CD8-positive, alpha-beta memory T cell (primary cell): ENCODE measurements at regions not wholly inside any gene's neighbourhood (a gene's known extent, or its start where the extent isn't known, plus 50 kb on each side); places are given as distances from the start of the nearest gene placed in this dataset.

Experiments
- CTCF ChIA-PET: fragments of 350-600 bp; sonication (Branson Sonifier 250); formaldehyde crosslinking; loops from one replicate; lab custom pipeline; 2021; ENCODE audit warnings: antibody characterized with exemption; lab: Charles Lee
- POLR2A ChIA-PET: fragments of 350-600 bp; sonication (Branson Sonifier 250); formaldehyde crosslinking; loops from one replicate; lab custom pipeline; 2021; ENCODE audit warnings: antibody characterized with exemption; lab: Charles Lee
- DNase-seq, 5 donors: peaks; one replicate each; pipeline versions ENCODE4 v3.0.0 to v3.0.0-alpha.2; 2020 to 2022; ENCODE audit warnings: mixed read lengths in 1 of 5
- H3K27ac ChIP-seq: one replicate; pipeline ENCODE4 v1.7.0; 2013; ENCODE audit warnings: low read depth, mild to moderate bottlenecking, low read length, moderate library complexity
- H3K27me3 ChIP-seq: 2 replicates; pipeline ENCODE4 v1.7.0; 2013; ENCODE audit warnings: low read length, mild to moderate bottlenecking; ENCODE audit not compliant: insufficient read depth, poor library complexity, severe bottlenecking
- H3K36me3 ChIP-seq: 2 replicates; pipeline ENCODE4 v1.7.0; 2013; ENCODE audit warnings: mild to moderate bottlenecking, low read length, moderate library complexity; ENCODE audit not compliant: insufficient read depth
- H3K4me1 ChIP-seq: 2 replicates; pipeline ENCODE4 v1.7.0; 2013; ENCODE audit warnings: mild to moderate bottlenecking, low read length, moderate library complexity; ENCODE audit not compliant: insufficient read depth
- H3K4me3 ChIP-seq: 2 replicates; pipeline ENCODE4 v1.7.0; 2013; ENCODE audit warnings: mild to moderate bottlenecking, low read length
- H3K9me3 ChIP-seq: 2 replicates; pipeline ENCODE4 v1.7.0; 2013; ENCODE audit warnings: mild to moderate bottlenecking, low read length
- H3K27ac Mint-ChIP-seq, 8 donors: one replicate each; pipeline ENCODE4 v1.8.0; 2020 to 2021; ENCODE audit warnings: mixed read lengths in 8 of 8, mild to moderate bottlenecking in 6 of 8, inconsistent platforms in 3 of 8, moderate library complexity in 3 of 8
- H3K27me3 Mint-ChIP-seq, 2 donors: one replicate each; pipeline ENCODE4 v1.8.0; 2020 to 2021; ENCODE audit warnings: mixed read lengths in 2 of 2, mild to moderate bottlenecking in 1 of 2, moderate library complexity in 1 of 2
- H3K36me3 Mint-ChIP-seq, 3 donors: one replicate each; pipeline ENCODE4 v1.8.0; 2020 to 2021; ENCODE audit warnings: mixed read lengths in 3 of 3, inconsistent platforms in 1 of 3, mild to moderate bottlenecking in 1 of 3
- H3K4me1 Mint-ChIP-seq, 3 donors: one replicate each; pipeline ENCODE4 v1.8.0; 2020 to 2021; ENCODE audit warnings: mixed read lengths in 3 of 3, inconsistent platforms in 1 of 3, mild to moderate bottlenecking in 1 of 3
- H3K4me3 Mint-ChIP-seq, 7 donors: one replicate each; pipeline ENCODE4 v1.8.0; 2020 to 2021; ENCODE audit warnings: mixed read lengths in 7 of 7, mild to moderate bottlenecking in 6 of 7, moderate library complexity in 4 of 7, inconsistent platforms in 2 of 7
- H3K9me3 Mint-ChIP-seq, 5 donors: one replicate each; pipeline ENCODE4 v1.8.0; 2020 to 2022; ENCODE audit warnings: mixed read lengths in 5 of 5, mild to moderate bottlenecking in 3 of 5, moderate library complexity in 2 of 5, inconsistent platforms in 1 of 5

GRCh38 chr20:63125838-63126601 lies 89.9 kb downstream of the YTHDF1 start:
- H3K27me3 Mint-ChIP-seq = peaks cover 16 to 21% of the 10 kb centered on the region in 2 donors
- Histone ChIP-seq H3K9me3 (no peaks in the 10 kb centered on the region), H3K4me1 (no peaks in the 10 kb centered on the region), H3K27ac (no peak overlapping the region), H3K36me3 (no peaks in the 10 kb centered on the region), H3K4me3 (no peak overlapping the region), H3K27me3 (no peaks in the 10 kb centered on the region)
- H3K9me3 Mint-ChIP-seq = no peaks in the 10 kb centered on the region
- no peaks in the 10 kb centered on the region for H3K36me3 Mint-ChIP-seq
- POLR2A ChIA-PET = no interaction called here
- DNase-seq = peak in 1 of 5 donors; percentile 27
- CTCF ChIA-PET = no interaction called here
- no peaks in the 10 kb centered on the region for H3K4me1 Mint-ChIP-seq
- H3K27ac Mint-ChIP-seq = peak overlapping the region in 1 of 8 donors; percentile 55
- H3K4me3 Mint-ChIP-seq = no peak overlapping the region

DNA sequence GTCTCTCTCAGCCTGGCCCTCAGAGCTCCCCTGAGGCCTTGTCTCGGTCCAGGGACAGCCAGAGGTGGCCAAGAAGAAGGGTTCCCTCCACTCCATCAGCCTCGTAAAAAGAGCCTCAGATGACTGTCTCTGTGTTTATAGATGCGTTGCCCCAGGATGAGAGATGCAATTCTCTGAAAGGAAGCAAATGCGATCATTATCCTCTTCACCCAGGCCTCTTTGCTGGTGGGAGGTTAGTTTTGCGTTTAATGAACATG lies 90.4 kb downstream of the YTHDF1 start:
- no peak overlapping the region for H3K4me3 Mint-ChIP-seq
- no peaks in the 10 kb centered on the region for H3K36me3 Mint-ChIP-seq
- DNase-seq = no peak
- H3K27ac Mint-ChIP-seq = peak overlapping the region in 1 of 8 donors; percentile 55
- Histone ChIP-seq H3K4me3 (no peak overlapping the region), H3K27ac (no peak overlapping the region), H3K27me3 (no peaks in the 10 kb centered on the region), H3K9me3 (no peaks in the 10 kb centered on the region), H3K36me3 (no peaks in the 10 kb centered on the region), H3K4me1 (no peaks in the 10 kb centered on the region)
- no peaks in the 10 kb centered on the region for H3K4me1 Mint-ChIP-seq
- CTCF ChIA-PET = no interaction called here
- peaks cover 15 to 20% of the 10 kb centered on the region in 2 donors for H3K27me3 Mint-ChIP-seq
- no peaks in the 10 kb centered on the region for H3K9me3 Mint-ChIP-seq
- POLR2A ChIA-PET = no interaction called here

DNA sequence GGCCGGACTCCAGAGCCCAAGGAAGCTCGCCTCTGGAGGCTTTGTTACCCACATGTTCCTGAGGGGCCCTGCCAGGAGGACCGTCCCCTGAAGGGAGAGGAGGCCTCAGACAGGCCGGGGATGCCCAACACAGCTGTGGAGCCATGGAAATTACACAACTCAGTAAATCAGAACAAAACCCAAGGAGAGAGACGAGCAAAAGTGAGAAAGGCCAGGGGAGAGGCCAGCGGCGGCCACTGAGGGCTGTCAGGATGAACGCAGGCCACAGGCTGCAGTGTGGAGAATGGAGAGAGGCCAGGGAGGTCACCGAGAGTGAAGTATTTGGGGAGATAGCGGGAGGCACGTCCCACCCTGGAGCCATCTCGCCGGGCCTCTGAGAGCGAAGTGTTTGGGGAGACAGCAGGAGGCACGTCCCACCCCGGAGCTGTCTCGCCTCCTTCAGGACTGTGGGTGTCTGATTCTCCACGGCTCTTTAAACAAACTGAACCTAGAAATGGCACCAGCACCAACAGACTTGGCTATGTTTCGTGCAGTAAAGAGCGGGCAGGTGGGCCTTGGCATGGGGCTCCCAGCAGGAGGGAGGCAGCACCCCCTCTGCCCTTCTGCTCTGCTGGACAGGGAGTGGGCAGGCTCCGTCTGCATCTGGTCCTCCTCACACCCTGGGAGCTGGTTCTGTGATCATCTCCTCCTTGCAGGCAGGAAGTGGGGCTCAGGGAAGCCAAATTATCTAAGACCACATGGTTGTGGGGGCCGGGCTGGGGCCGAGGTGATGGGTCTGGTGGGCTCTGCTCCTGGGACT lies 91.0 kb downstream of the YTHDF1 start:
- Mint-ChIP-seq H3K27me3 (peaks cover 12 to 16% of the 10 kb centered on the region in 2 donors), H3K27ac (no peak overlapping the region), H3K9me3 (no peaks in the 10 kb centered on the region), H3K36me3 (no peaks in the 10 kb centered on the region), H3K4me1 (no peaks in the 10 kb centered on the region), H3K4me3 (no peak overlapping the region)
- H3K9me3 ChIP-seq = no peaks in the 10 kb centered on the region
- POLR2A ChIA-PET = no interaction called here
- H3K4me3 ChIP-seq = no peak overlapping the region
- no peaks in the 10 kb centered on the region for H3K4me1 ChIP-seq
- H3K27me3 ChIP-seq = no peaks in the 10 kb centered on the region
- CTCF ChIA-PET = no interaction called here
- H3K36me3 ChIP-seq = no peaks in the 10 kb centered on the region
- no peak overlapping the region for H3K27ac ChIP-seq
- DNase-seq = peak in 1 of 5 donors; percentile 27

- ChIA-PET POLR2A (no interaction called here), CTCF (no interaction called here)
- H3K9me3 ChIP-seq = no peaks in the 10 kb centered on the region
- Mint-ChIP-seq H3K27ac (no peak overlapping the region), H3K4me3 (no peak overlapping the region), H3K36me3 (no peaks in the 10 kb centered on the region), H3K27me3 (peaks cover 8 to 16% of the 10 kb centered on the region in 2 donors), H3K9me3 (peaks cover 0 to 2% (median 0%) of the 10 kb centered on the region in 5 donors), H3K4me1 (no peaks in the 10 kb centered on the region)
- H3K36me3 ChIP-seq = no peaks in the 10 kb centered on the region
- peak in 1 of 5 donors; percentile 27 for DNase-seq
- no peak overlapping the region for H3K4me3 ChIP-seq
- H3K4me1 ChIP-seq = no peaks in the 10 kb centered on the region
- H3K27me3 ChIP-seq = no peaks in the 10 kb centered on the region
- H3K27ac ChIP-seq = no peak overlapping the region
Observed at GRCh38 chr20:63124092-63124781, 91.7 kb downstream of the YTHDF1 start.

GRCh38 chr20:63123331-63123741 lies 92.6 kb downstream of the YTHDF1 start:
- no peaks in the 10 kb centered on the region for H3K36me3 Mint-ChIP-seq
- DNase-seq = peak in 1 of 5 donors; percentile 33
- no peaks in the 10 kb centered on the region for H3K4me1 Mint-ChIP-seq
- CTCF ChIA-PET = no interaction called here
- H3K27ac Mint-ChIP-seq = no peak overlapping the region
- H3K27ac ChIP-seq = no peak overlapping the region
- H3K27me3 Mint-ChIP-seq = peaks cover 7 to 22% of the 10 kb centered on the region in 2 donors
- POLR2A ChIA-PET = no interaction called here
- no peak overlapping the region for H3K4me3 ChIP-seq
- H3K9me3 ChIP-seq = no peaks in the 10 kb centered on the region
- H3K4me3 Mint-ChIP-seq = no peak overlapping the region
- no peaks in the 10 kb centered on the region for H3K27me3 ChIP-seq
- H3K9me3 Mint-ChIP-seq = peaks cover 0 to 2% (median 0%) of the 10 kb centered on the region in 5 donors
- H3K4me1 ChIP-seq = no peaks in the 10 kb centered on the region
- no peaks in the 10 kb centered on the region for H3K36me3 ChIP-seq

DNA sequence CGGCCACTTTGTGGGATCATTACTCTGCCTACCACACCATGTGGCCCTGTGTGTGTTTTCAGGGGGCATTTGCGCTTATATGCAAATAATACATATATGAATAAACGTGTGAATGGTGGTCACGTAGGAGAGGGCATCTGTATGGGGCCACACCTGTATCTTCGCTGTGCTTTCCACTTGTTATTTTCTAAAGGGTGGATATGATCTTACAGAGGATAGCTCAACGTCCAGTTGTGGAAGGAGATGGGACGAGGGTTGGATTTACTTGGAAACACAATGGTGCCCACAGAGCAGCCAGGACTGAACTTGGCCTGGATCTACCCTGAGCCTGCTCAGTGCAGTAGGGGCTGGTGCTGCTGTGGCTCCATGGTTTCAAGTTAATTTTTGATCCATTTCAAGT lies 93.3 kb downstream of the YTHDF1 start:
- ChIA-PET CTCF (no interaction called here), POLR2A (no interaction called here)
- Histone ChIP-seq H3K9me3 (no peaks in the 10 kb centered on the region), H3K27me3 (no peaks in the 10 kb centered on the region), H3K4me1 (no peaks in the 10 kb centered on the region), H3K36me3 (no peaks in the 10 kb centered on the region), H3K4me3 (no peak overlapping the region), H3K27ac (no peak overlapping the region)
- Mint-ChIP-seq H3K9me3 (peaks cover 0 to 2% (median 0%) of the 10 kb centered on the region in 5 donors), H3K36me3 (no peaks in the 10 kb centered on the region), H3K4me3 (no peak overlapping the region), H3K27me3 (peaks cover 8 to 22% of the 10 kb centered on the region in 2 donors), H3K27ac (no peak overlapping the region), H3K4me1 (no peaks in the 10 kb centered on the region)
- DNase-seq = no peak

- no peaks in the 10 kb centered on the region for H3K4me1 ChIP-seq
- no peaks in the 10 kb centered on the region for H3K36me3 Mint-ChIP-seq
- no peak overlapping the region for H3K27ac Mint-ChIP-seq
- H3K27me3 ChIP-seq = peaks cover under 1% of the 10 kb centered on the region
- H3K4me3 Mint-ChIP-seq = no peak overlapping the region
- ChIA-PET CTCF (no interaction called here), POLR2A (no interaction called here)
- no peak overlapping the region for H3K4me3 ChIP-seq
- H3K27ac ChIP-seq = no peak overlapping the region
- peak in 1 of 5 donors; percentile 32 for DNase-seq
- H3K9me3 Mint-ChIP-seq = peaks cover 0 to 2% (median 0%) of the 10 kb centered on the region in 5 donors
- H3K36me3 ChIP-seq = no peaks in the 10 kb centered on the region
- no peaks in the 10 kb centered on the region for H3K4me1 Mint-ChIP-seq
- H3K27me3 Mint-ChIP-seq = peaks cover 15 to 27% of the 10 kb centered on the region in 2 donors
- H3K9me3 ChIP-seq = no peaks in the 10 kb centered on the region
Observed at GRCh38 chr20:63121749-63122405, 94.1 kb downstream of the YTHDF1 start.
